Neuron (in vitro differentiated cells): ENCODE measurements at regions not wholly inside any gene's neighbourhood (a gene's known extent, or its start where the extent isn't known, plus 50 kb on each side); places are given as distances from the start of the nearest gene placed in this dataset.

ENCODE experiments used
- H2AFZ ChIP-seq: one replicate; pipeline ENCODE4 v1.6.1; 2013; ENCODE audit warnings: low read depth, mild to moderate bottlenecking, inconsistent platforms, low read length, moderate library complexity
- H3K27me3 ChIP-seq: one replicate; pipeline ENCODE4 v1.6.1; 2013; ENCODE audit warnings: low read length; ENCODE audit not compliant: insufficient read depth
- H3K36me3 ChIP-seq: one replicate; pipeline ENCODE4 v1.6.1; 2013; ENCODE audit warnings: low read length; ENCODE audit not compliant: insufficient read depth
- H3K4me1 ChIP-seq: one replicate; pipeline ENCODE4 v1.6.1; 2013; ENCODE audit warnings: low read length; ENCODE audit not compliant: insufficient read depth
- H3K4me3 ChIP-seq: 2 replicates; pipeline ENCODE4 v1.5.1; 2013; ENCODE audit warnings: mild to moderate bottlenecking, low read length, moderate library complexity
- H3K9me3 ChIP-seq: one replicate; pipeline ENCODE4 v1.6.1; 2013; ENCODE audit warnings: low read length

- H2AFZ ChIP-seq, result no peak overlapping the region
- no peaks in the 10 kb centered on the region for H3K36me3 ChIP-seq
- H3K4me3 ChIP-seq, result no peak overlapping the region
- no peaks in the 10 kb centered on the region for H3K4me1 ChIP-seq
- H3K27me3 ChIP-seq, result no peaks in the 10 kb centered on the region
- no peaks in the 10 kb centered on the region for H3K9me3 ChIP-seq
Observed at GRCh38 chr18:54100920-54101470, 123.5 kb downstream of the MBD2 start.

DNA sequence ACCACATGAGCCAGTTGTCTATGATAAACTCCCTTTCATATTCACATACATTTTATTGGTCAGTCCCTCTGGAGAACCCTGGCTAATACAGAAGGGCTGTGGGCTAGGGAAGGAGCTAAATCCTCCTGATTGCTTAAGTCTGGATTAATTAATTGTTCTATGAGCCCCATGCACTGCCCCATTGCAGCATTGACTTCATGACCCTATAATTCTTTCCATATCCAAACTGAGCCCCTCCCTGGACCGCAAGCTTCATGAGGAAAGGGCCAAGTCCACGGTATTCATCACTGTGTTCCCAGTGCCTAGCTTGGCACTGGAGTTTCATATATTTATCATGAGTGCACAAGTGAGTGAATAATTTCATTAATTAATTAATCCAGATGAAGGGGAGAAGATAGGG is 124.0 kb downstream of the MBD2 start:
- Histone ChIP-seq H3K4me1 (no peaks in the 10 kb centered on the region), H3K9me3 (no peaks in the 10 kb centered on the region), H3K27me3 (no peaks in the 10 kb centered on the region)

GRCh38 chr18:54094474-54094873 is 130.0 kb downstream of the MBD2 start:
- H3K27me3 ChIP-seq, result no peaks in the 10 kb centered on the region
- H3K9me3 ChIP-seq, result no peaks in the 10 kb centered on the region
- H3K4me1 ChIP-seq, result no peaks in the 10 kb centered on the region

More for the DNA sequence above, 124.0 kb downstream of the MBD2 start:
- no peak overlapping the region for H2AFZ ChIP-seq
- no peaks in the 10 kb centered on the region for H3K36me3 ChIP-seq
- no peak overlapping the region for H3K4me3 ChIP-seq

DNA sequence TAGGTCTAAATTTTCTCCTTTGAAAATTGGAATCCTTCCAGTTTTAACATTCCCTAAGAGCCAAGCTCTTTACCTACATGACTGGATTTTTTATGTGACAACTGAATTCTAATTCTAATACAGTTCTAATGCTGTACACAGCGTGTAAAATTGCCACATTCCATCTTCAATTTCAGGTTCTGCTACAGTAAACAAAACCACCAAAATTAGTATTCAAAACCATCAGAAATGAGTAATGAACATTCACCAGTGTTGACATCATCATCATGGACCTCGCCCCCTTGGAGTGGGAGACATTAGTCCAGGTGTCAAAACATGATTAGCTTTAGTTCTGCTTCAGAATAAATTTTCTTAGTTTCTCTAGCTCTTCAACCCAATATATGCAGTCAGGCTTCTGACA is 133.6 kb downstream of the MBD2 start:
- no peaks in the 10 kb centered on the region for H3K36me3 ChIP-seq
- H3K4me3 ChIP-seq, result no peak overlapping the region
- no peaks in the 10 kb centered on the region for H3K27me3 ChIP-seq

More at GRCh38 chr18:54094474-54094873, 130.0 kb downstream of the MBD2 start:
- Histone ChIP-seq H2AFZ (no peak overlapping the region), H3K4me3 (no peak overlapping the region), H3K36me3 (no peaks in the 10 kb centered on the region)

DNA sequence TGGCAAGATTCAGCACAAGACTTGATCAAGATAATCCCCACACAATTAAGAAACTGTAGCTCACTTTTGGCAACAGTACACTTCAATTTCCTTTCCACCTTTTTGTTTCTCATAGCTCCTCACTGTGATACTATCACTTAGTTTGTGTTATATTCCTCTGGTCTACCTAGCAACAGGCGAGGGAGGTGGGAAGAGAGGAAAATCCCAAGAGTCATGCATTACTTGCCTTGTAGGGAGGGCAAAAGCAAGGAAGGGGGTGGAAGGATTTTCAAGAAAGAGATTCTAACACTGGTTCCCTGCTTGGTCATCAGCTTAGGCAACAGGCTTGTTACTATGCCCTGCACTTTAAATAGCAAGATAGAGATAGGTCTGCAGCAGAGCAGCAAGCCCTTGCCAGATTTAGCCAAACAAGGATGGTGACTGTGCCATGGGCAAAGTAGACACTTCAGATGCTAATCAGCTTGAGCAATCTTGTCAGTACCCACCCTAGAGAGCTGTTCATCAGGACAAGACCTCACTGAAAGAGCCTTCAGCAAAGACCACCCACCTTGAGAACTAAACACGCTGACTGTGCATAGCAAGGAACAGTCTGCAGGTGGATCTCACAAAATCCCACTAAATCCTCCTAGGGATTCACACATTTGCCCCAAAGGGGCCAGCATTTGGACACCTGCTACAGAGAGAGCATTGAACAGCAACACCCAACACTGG is 134.6 kb downstream of the MBD2 start:
- H3K9me3 ChIP-seq, result no peaks in the 10 kb centered on the region
- H3K4me3 ChIP-seq, result no peak overlapping the region
- no peak overlapping the region for H2AFZ ChIP-seq
- H3K36me3 ChIP-seq, result no peaks in the 10 kb centered on the region
- no peaks in the 10 kb centered on the region for H3K27me3 ChIP-seq
- no peaks in the 10 kb centered on the region for H3K4me1 ChIP-seq

More for the DNA sequence above, 133.6 kb downstream of the MBD2 start:
- H3K4me1 ChIP-seq, result no peaks in the 10 kb centered on the region
- no peaks in the 10 kb centered on the region for H3K9me3 ChIP-seq
- H2AFZ ChIP-seq, result no peak overlapping the region

DNA sequence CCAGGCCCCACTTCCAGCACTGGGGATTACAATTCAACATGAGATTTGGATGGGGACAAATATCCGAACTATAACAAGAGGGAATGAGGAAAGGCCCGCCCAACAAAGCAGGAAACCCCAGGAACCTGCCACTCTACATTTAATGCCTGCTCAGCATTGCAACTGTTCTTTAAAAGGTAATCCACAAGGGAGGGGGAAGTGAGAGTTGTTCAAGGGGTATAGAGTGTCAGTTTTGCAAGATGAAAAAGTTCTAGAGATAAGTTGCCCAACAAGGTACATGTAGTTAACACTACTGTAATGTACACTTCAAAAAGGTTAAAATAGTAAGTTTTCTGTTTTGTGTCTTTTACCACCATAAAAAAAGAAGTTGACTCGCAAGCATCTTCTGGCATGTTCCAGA is 137.6 kb downstream of the MBD2 start:
- Histone ChIP-seq H3K9me3 (peaks cover 5% of the 10 kb centered on the region), H3K4me1 (no peaks in the 10 kb centered on the region), H2AFZ (no peak overlapping the region), H3K27me3 (no peaks in the 10 kb centered on the region), H3K4me3 (no peak overlapping the region), H3K36me3 (no peaks in the 10 kb centered on the region)

DNA sequence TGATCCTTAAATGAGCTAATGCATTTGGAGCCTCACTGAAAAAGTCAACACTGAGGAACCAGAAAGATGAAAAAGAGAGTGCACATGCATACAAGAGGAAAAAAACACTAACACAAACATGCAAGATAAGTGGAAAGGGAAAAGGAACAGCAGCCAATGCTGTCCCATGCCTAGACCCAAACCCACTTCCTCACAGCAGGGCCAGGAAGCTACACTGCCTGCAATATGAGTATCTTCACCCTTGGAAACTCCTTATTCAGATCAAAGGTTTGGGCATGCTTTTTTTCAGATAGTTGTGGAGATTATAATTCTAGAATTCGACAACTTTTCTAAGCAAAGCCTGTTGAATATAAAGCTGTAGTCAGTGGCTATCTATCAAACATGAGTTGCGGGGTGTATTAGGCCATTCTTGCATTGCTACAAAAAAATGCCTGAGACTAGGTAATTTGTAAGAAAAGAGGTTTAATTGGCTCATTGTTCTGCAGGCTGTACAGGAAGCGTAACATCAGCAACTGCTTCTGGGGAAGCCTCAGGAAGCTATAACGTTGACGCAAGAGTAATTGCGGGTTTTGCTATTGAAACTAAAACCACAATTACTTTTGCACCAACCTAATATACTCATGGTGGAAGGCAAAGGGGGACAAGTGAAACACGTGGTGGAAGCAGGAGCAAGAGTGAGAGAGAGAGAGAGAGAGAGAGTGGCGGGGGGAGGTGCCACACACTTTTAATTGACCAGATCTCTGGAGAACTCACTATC is 138.2 kb downstream of the MBD2 start:
- H3K27me3 ChIP-seq, result no peaks in the 10 kb centered on the region
- H3K9me3 ChIP-seq, result peaks cover 5% of the 10 kb centered on the region

GRCh38 chr18:54080858-54081257 is 143.6 kb downstream of the MBD2 start:
- peaks cover 5% of the 10 kb centered on the region for H3K9me3 ChIP-seq
- H3K4me3 ChIP-seq, result no peak overlapping the region
- H3K36me3 ChIP-seq, result no peaks in the 10 kb centered on the region
- H3K4me1 ChIP-seq, result no peaks in the 10 kb centered on the region
- no peak overlapping the region for H2AFZ ChIP-seq
- H3K27me3 ChIP-seq, result no peaks in the 10 kb centered on the region

More for the DNA sequence above, 138.2 kb downstream of the MBD2 start:
- Histone ChIP-seq H3K4me1 (no peaks in the 10 kb centered on the region), H3K36me3 (no peaks in the 10 kb centered on the region), H3K4me3 (no peak overlapping the region), H2AFZ (no peak overlapping the region)

DNA sequence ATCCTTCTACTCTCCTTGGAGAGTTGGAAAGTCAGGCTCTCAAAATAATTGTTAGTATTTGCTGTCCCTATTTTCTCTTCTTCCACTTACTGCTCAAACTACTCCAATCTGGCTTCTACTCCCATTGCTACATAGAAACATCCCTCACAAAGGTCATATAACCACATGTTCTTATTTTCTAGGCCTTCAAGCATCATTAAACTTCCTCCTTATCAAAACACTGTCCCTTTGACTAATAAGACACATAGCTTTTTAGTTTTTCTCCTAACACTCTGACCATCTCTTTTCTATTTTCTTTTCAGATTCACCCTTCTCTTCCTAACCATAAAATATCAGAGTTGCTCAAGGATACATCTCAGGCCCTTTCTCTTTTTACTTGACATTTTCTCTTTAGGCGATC is 148.3 kb downstream of the MBD2 start:
- Histone ChIP-seq H3K9me3 (no peaks in the 10 kb centered on the region), H2AFZ (no peak overlapping the region), H3K4me1 (no peaks in the 10 kb centered on the region), H3K36me3 (no peaks in the 10 kb centered on the region), H3K4me3 (no peak overlapping the region), H3K27me3 (no peaks in the 10 kb centered on the region)

DNA sequence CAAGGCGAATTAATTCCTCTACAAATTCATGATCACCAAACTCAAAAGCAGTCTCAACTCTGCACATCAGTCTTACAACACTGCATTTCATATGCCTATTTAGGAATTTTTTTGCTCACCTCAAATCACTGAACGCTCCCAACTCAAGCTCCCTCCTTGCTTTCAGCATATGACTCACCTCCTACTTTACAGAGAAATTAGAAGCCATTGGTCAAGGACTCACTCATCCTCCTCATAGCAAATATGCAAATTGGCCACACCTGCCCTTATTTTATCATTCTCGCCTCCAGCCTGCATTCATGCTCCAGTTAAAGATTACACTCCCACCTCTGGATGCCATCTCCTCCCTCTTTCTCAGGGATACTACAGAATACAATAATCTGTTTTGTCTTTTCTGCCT is 148.8 kb downstream of the MBD2 start:
- H3K27me3 ChIP-seq, result no peaks in the 10 kb centered on the region
- no peaks in the 10 kb centered on the region for H3K4me1 ChIP-seq
- no peak overlapping the region for H2AFZ ChIP-seq
- H3K4me3 ChIP-seq, result no peak overlapping the region
- H3K9me3 ChIP-seq, result no peaks in the 10 kb centered on the region
- H3K36me3 ChIP-seq, result no peaks in the 10 kb centered on the region

GRCh38 chr18:54069729-54070128 is 154.7 kb downstream of the MBD2 start:
- no peaks in the 10 kb centered on the region for H3K4me1 ChIP-seq
- no peak overlapping the region for H3K4me3 ChIP-seq
- no peaks in the 10 kb centered on the region for H3K27me3 ChIP-seq
- no peak overlapping the region for H2AFZ ChIP-seq
- H3K36me3 ChIP-seq, result no peaks in the 10 kb centered on the region
- H3K9me3 ChIP-seq, result no peaks in the 10 kb centered on the region

GRCh38 chr18:54060343-54061005 is 164.0 kb downstream of the MBD2 start:
- no peaks in the 10 kb centered on the region for H3K4me1 ChIP-seq
- H3K36me3 ChIP-seq, result no peaks in the 10 kb centered on the region
- H3K27me3 ChIP-seq, result no peaks in the 10 kb centered on the region
- no peak overlapping the region for H3K4me3 ChIP-seq
- H2AFZ ChIP-seq, result no peak overlapping the region
- no peaks in the 10 kb centered on the region for H3K9me3 ChIP-seq
